HG03521 (cell line): ENCODE measurements at regions not wholly inside any gene's neighbourhood (a gene's known extent, or its start where the extent isn't known, plus 50 kb on each side); places are given as distances from the start of the nearest gene placed in this dataset.
"Not testable (repeated sequence)": the region's sequence is repeated elsewhere in the genome, so short reads cannot be mapped to it uniquely, and the experiment has no call there.

Source experiments
- ATAC-seq: cut with Tn5 transposase; IDR thresholded peaks from one replicate; pipeline ENCODE4 v1.9.1; 2021; ENCODE audit warnings: mild to moderate bottlenecking, moderate library complexity; ENCODE audit not compliant: unreplicated experiment

DNA sequence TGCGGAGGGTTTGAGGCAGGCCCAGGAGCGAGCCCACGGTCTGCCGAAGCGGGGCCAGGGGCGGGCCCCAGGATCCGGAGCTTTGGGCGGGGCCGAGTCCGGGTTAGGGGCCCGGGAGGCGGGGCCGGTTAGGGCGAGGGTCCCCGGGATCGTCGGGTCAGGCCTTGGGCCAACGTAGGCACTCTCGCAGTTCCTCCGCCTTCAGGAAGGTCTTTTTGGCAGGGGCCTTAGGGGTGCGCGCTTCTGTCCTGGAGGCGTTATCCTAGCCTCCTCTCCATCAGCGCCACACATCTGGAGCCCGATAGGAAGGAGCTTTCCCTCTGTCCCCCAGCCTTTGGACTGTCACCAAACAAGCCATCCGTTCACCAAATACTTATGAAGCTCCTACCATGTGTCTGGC is 131.8 kb upstream of the ALDH3B2 start:
- not testable (repeated sequence) for ATAC-seq

DNA sequence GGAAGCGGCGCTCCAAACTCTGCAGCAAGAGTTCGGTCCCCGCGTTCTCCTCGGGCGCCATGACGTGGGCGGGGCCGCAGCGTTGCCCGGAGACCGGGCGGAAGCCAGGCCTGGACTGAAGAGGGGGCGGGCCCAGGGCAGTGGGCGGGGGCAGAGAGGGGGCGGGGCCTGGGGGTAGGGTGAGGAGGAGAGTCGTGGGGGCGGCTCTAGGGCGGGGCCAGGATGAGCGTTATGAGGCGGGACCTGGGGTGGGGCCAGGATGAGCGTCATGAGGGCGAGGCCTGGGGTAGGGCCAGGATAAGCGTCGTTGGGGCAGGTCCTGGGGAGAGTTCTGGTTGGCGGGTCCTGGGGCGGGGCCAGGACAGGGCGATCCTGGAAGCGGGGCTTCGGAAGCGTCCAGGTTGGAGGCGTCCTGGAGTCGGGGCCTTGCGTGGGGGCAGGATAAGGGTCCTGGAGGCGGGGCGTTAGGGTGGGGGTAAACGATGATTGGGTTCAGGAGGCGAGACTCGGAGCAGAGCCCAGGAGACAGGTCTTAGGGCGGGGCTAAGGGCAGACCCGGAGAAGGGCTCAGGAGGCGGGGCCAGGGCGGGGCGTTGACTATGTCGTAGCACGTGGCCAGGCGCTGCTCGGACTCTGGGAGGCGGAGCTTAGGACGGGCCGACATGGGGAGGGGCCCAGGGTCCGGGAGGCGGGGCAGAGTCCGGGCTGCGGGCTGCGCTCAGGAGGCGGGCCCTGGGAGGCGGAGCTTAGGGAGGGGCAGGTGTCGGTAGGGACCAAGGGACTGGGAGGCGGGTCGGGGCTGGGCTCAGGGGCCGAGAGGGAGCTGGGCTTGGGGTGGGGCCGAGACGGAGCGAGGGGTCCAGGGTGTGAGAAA is 131.1 kb upstream of the ALDH3B2 start:
- peak; percentile 80 for ATAC-seq

DNA sequence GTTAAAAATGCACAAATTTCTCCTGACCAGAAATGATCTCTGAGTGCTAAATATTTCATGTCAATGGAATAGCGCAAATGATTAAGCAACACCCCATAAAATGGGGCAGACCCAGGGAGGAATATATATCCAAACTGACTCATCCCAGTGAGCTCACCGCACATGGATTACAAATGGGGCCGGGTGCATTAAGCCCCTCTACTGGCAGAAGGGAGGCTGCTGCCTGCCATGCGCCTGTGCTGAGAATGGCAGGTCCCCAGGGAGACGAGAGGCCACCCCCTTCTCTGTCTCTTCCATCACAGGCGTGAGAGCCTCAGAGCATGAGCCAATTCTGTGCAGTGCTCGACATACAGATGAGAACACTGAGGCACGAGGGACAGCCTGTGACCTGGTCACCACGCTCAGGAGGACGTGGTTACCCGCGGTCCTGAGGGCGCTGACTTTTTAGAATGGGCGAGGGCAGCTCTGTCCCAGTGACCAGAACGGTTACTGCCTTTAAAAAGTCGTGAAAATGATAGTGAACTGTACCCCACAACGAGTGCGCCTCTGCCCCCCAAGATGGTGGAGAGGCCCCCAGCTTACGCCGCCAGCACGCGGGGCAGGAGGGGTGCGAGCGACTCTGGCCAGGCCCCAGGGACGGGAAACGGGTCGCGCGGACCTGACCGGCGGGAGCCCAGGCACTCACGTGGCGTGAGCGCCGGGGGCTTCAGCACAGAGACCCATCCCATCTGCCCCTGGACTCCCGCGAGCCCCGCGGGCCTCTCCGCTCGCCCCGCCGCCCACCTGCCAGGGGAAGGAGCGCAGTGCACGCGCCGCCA is 130.2 kb upstream of the ALDH3B2 start:
- ATAC-seq = not testable (repeated sequence)

DNA sequence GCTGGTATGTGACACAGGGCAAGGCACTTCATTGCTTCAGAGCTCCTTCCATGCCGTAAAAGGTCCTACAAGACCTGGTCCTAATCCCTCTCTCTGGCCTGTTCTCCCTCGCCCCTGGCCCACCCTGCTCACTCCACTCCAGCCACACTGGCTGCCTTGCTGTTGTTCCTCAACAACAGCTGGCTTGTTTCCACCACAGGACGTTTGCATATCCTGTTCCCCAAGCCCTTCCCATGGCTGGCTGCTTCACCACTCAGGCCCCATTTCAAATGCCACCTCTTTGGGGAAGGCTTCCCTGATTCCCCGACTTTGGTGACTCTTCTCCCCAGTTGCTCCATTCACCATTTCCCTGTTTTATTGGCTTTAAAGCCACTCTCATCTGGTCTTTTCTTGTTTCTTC is 129.1 kb upstream of the ALDH3B2 start:
- not testable (repeated sequence) for ATAC-seq

DNA sequence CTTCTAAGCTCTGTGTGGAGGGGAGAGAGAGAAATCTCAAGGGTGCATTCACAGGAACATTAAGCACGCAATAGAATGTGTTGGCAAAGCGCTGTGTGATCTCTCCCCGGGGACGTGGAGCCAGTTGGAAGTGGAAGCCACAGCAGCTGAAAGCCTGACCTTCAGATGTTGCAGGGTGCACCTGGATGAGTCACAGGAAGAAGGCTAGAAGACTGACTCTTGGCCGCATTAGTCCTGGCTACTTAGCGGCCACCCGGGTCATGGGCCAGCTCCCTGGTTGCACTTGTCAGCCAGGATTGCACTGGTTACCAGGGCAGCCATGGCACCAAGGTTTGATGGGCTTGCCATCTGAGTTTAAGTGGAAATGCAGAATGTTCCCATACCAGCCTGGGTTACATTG is 128.6 kb upstream of the ALDH3B2 start:
- not testable (repeated sequence) for ATAC-seq

DNA sequence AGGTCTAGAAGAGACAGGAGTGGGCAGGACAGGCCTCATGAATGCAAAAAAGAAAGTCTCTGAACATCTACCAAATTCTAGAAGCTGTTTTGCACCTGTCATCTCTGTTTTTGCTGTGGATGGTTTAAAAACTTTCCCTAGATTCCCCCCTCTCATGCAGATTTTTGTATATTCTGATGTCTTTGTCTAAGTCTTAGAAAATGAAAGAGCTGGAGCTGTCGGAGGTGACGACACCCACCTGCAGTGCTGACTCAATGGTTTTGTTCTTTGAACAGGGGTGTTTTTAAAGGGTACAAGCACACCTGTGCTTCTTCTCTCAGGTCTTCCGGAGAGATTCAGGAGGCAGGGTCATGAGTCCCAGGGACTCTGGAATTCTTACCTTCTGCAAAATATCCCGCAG is 128.2 kb upstream of the ALDH3B2 start:
- not testable (repeated sequence) for ATAC-seq

DNA sequence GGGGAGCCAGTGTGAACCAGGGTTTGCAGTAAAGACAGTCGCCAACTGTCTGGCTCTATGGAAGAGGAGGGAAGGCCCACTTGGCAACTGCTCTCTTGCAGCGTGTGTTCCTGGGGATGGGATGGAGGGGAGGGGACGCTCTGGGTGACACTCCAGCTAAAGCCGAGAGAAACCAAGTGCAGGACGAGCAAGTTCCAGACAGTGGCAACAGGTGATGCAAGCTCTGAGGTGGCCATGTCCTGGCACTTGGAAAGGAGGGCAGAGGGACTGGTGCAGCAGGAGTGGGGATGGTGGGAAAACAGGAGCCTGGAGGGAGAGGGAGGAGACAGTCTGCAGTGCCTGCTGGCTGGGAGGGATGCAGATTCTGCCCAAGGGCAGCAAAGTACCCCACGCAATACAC is 127.0 kb upstream of the ALDH3B2 start:
- not testable (repeated sequence) for ATAC-seq

DNA sequence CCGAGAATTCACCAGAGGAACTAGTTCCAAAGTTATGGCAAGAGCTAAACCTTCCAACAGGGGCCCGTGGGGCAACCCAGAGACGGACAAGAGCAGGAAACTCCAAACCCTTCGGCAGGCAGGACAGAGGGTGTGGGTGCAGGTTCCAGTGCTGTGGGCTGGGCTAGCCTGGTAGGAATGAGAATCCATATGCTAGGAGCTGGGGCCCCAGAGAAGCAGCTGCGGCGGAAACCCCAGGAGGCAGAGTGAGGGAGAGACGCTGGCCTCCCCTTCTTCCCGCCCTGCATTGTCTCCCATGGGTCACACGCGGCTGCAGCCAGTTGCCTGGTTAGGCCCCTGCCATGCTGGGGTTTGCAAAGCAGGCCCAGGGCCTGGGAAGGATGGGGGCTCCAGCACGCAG is 126.2 kb upstream of the ALDH3B2 start:
- not testable (repeated sequence) for ATAC-seq

DNA sequence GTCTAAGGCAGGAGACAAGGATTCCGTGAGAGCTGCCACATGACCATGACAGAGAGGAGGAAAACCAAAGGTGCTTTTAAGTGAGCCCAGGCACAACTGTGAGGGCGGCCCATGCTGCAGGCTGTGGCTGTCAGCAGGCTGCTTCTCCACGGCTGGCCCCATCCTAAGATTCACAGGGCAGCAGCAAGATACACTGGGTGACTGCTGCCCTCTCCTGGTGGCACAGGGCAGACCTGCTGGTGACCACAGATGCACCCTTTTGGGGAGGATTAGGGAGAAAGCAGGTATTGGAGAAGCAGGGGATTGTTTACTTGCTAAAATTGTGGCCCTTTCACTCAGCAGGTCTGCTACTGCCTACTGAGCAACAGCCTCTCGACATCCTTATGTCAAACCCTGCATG is 125.4 kb upstream of the ALDH3B2 start:
- ATAC-seq = not testable (repeated sequence)

DNA sequence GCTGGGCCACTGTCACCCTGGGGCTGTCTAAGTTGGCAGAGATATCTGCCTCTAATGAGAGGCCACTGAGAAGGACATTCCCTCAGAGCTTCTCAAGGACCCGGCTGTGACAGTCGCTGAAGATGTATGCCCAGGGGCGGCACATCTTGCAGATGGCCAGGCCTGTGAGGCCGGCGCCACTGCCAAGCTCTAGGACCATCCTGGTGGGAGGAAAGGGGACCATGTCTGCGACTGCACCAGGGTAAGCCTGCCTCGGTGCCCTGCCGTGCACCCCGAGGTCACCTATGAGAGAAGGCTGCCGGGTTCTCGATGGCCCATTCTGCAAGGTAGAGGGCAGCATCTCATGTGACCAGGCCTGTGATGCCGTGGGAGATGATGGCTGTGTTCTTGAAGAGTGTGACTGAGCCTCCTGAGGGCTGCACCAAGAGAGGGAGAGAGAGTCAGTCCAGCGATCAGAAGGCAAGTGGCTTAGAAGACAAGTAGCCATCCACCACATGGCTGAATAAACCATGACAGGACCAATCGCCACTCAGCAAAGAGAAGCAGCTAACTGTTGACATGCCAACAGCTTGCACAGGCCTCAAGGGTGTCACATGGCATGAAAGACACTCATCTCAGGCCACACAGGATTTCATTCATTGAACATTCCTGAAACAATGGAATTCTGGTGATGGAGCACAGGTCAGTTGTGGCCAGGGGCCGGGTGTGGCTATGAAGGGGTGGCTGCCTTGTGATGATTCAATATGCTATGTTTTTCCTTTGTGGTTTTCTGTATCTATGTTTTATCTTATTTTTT is 123.5 kb upstream of the ALDH3B2 start:
- ATAC-seq = not testable (repeated sequence)

DNA sequence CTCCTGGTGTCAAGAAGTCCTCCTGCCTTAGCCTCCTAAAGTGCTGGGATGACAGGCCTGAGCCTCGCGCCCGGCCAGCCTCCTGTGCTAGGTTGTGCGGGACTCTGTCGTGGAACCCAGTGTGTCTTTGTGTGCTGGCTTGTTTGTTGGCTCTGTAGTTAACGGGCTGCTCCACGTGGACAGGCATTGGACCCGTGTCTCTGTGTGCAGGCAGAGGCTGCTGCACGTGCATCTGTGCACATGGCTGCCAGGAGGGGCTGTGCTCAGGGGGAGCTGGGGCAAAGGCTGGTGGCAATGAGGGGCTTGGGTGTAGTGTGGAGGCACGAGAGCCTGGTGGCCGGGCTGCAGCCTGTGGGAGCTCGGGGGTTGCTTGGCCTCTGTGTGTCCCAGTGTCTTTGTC is 121.3 kb upstream of the ALDH3B2 start:
- no peak for ATAC-seq

DNA sequence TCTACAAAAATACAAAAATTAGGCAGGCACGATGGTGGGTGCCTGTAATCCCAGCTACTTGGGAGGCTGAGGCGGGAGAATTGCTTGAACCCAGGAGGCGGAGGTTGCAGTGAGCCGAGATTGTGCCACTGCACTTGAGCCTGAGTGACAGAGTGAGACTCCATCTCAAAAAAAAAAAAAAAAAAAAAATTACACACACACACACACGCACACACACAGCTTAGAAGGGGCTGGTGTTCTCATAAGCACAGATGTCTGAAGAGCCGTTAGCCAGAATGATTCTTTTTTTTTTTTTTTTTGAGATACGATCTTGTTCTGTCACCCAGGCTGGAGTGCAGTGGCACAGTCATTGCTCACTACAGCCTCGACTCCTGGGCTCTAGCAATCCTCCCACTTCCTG is 119.3 kb upstream of the ALDH3B2 start:
- ATAC-seq = not testable (repeated sequence)

DNA sequence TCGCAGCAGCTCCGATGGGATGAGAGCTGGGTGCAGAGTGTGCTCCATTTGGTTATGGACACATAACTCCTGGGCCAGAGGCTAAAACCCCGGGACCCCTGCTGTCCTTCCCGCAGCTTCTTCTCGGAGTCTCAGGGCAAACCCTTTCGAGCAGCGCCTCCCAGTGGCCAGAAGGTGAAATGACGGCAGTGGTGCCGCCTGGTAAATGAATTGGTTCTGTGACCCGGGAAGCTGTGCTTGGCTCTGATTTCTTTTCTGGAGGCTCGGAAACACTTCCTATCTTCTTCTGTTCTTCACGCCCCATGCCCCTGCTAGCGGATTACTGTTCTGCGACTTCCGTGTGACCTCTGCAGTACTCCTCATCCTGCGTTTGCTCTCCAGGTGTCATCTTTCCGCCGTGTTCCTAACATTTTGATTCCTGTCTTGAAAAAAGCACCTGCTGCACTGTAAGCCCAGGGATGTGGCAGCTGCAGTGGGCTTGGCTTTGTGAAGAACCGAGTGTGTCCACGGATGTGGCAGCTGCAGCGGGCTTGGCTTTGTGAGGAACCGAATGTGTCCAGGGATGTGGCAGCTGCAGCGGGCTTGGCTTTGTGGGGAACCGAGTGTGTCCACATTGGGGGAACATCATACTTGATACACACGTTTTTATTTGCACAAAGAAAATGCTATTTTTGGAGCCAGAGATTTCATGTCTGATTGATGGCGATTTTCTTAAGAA is 118.0 kb upstream of the ALDH3B2 start:
- not testable (repeated sequence) for ATAC-seq

DNA sequence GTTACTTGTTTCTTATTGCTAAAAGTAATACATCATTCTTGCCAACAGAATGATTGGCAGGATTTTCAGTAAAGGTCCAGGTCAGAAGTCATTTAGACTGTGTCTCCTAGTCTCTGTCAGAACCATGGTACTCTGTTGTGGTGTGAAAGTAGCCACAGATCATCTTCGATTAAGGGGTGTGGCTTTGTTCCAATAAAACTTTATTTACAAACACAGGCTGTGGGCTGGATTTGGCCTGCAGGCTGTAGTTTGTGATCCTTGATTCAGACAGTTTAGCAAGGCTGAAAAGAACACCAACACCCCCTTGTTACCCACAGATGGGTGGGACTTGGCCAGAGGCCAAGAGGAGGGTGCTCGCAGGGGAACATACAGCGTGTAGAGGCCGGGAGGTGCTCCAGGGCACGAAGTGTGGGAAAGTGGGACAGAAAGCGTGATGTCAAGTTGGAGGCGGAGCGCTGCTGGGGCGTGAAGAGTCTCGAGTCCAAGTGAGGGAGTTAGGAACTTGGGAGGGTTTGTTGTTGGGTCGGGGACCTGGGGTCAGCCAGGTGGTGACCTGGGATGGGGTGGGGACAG is 117.3 kb upstream of the ALDH3B2 start:
- not testable (repeated sequence) for ATAC-seq

DNA sequence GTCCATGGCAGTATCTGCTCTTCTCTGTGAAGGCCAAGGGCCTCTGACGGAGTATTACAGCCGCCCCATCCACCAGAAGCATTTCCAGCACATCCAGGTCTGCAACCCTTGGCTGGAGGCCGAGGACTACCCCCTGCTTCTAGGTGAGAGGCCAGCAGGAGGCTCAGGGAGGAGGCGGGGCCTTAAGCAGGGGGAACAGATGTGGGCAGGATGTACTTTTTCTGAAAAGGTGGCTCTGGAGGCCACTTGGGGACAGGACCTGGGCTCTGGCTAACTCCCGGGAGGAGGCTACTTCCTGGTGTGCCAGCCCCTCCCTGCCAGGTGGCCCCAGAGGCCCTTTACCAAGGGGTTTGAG is 113.9 kb upstream of the ALDH3B2 start:
- not testable (repeated sequence) for ATAC-seq

DNA sequence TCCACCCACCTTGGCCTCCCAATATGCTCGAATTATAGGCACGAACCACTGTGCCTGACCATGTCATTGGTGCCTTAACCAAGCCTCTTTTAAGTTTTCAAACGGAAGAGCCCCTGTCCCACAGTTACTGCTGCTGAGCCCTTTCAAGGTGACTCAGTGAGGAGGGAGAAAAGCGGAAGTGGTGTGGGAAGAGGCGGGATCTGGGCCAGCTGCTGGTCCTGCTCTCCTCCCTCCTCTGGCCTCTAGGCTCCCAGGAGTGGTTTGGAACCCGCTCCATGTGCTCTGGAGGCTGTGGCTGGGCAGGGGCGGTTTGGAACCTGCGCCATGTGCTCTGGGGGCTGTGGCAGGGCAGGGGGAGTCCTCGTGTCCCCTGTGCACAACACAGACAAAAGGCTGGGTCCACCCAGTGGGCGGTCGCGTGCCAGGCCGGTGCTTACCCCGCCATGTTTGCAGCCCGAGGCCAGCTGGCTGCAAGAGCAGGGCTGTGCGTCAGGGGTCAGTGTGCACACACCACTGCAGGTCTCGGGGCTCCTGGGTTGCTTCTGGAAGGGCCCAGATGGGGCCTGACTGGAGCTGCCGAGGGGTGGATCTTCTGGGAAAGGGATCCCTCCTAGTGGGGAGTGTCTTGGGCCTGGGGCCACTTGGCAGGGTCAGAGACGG is 113.4 kb upstream of the ALDH3B2 start:
- ATAC-seq = not testable (repeated sequence)

DNA sequence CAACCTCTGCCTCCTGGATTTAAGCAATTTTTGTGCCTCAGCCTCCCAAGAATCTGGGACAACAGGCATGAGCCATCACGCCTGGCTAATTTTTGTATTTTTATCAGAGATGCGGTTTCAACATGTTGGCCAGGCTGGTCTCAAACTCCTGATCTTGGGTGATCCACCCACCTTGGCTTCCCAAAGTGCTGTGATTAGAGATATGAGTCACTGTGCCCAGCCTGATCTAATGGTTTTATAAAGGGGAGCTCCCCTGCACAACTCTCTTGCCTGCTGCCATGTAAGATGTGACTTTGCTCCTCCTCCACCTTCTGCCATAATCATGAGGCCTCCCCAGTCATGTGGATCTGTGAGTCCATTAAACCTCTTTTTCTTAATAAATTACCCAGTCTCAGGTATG is 107.5 kb upstream of the ALDH3B2 start:
- not testable (repeated sequence) for ATAC-seq

DNA sequence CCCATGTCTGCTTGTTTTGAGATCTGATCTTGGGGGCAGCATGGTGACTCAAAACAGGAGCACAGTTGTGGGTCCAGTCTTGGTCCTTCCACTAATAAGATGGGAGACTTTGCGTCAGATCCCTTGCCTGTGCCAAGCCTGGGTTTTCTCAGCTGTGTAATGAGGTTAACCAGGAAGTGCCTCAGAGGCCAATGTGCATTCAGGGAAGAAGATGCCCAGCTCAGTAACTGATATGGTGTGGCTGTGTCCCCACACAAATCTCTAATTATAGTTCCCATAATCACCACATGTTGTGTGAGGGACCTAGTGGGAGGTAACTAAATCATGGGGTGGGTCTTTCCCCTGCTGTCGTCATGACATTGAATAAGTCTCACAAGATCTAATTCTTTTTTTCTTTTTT is 107.1 kb upstream of the ALDH3B2 start:
- not testable (repeated sequence) for ATAC-seq

DNA sequence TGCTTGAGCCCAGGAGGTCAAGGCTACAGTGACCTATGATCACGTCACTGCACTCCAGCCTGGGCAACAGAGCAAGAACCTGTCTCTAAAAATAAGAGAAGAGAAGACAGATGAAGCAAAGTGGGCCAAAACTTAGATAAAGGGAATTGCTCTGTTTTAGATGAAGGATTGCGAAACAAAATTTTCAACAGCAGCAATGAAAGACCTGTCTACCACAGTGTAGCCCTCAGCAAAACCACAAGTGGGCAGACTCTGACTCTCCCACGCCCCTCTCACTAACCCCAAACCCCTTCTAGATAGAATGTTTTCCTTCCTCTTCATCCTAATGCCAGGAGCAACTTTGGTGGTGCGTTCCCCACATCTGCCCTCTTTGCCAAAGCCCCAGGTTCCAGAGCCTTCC is 105.6 kb upstream of the ALDH3B2 start:
- ATAC-seq = no peak
